ENCODE measurements at regions not wholly inside any gene's neighbourhood (a gene's known extent, or its start where the extent isn't known, plus 50 kb on each side); places are given as distances from the start of the nearest gene placed in this dataset.
A peak's percentile ranks its signal among the peaks of the same experiment; 100 is the strongest.

DNA sequence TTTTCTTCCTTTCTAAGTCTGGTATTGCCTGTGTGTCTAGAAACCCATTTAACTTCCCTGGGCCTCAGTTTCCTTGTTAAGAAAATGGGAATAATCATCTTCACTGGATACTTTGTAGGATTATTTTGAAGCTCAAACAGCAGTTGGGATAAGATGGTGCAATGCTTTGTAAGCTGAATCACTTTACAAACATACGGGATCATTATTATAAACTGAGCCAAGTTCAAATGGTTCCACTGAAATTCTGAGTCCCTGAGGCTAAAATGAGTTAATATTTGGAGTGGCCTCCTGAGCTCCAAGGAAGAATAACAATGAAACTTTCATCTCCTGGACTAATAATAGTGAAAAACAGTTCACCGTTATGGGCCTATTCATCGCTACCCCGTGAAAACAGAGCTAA lies 388.0 kb downstream of the PLPP3 start:
- WGBS, 2 donors: 66 to 85% methylated on average over 4 of the region's 4 CpGs
- ATAC-seq (ENCODE audit: insufficient read depth, low FRiP score) (no peak), DNase-seq (no peak)
- no peak overlapping the region for H3K27ac ChIP-seq (ENCODE audit: low read depth in 1 of 2, low read length in 1 of 2)
- no peaks in the 10 kb centered on the region for H3K9me3 ChIP-seq (ENCODE audit: control insufficient read depth in 4 of 4, insufficient read depth in 3 of 4, low read length in 3 of 4)
- TF ChIP-seq CTCF (IDR thresholded peaks at IDR 0.05; ENCODE audit: control extremely low read depth, extremely low read depth): no peak
- no peaks in the 10 kb centered on the region for H3K27me3 ChIP-seq (ENCODE audit: control insufficient read depth in 3 of 3, insufficient read depth in 3 of 3, low read length in 2 of 3)
- H3K4me1 ChIP-seq (ENCODE audit: control insufficient read depth in 5 of 5, insufficient read depth in 5 of 5, low read length in 5 of 5): peaks cover 0 to 9% (median 5%) of the 10 kb centered on the region in 5 donors
- no peak overlapping the region for H3K9ac ChIP-seq (ENCODE audit: insufficient read depth in 1 of 2, low read length in 2 of 2)
- no peaks in the 10 kb centered on the region for H3K36me3 ChIP-seq (ENCODE audit: control insufficient read depth in 4 of 4, insufficient read depth in 4 of 4, low read length in 4 of 4)
- H3K4me3 ChIP-seq: no peak overlapping the region

DNA sequence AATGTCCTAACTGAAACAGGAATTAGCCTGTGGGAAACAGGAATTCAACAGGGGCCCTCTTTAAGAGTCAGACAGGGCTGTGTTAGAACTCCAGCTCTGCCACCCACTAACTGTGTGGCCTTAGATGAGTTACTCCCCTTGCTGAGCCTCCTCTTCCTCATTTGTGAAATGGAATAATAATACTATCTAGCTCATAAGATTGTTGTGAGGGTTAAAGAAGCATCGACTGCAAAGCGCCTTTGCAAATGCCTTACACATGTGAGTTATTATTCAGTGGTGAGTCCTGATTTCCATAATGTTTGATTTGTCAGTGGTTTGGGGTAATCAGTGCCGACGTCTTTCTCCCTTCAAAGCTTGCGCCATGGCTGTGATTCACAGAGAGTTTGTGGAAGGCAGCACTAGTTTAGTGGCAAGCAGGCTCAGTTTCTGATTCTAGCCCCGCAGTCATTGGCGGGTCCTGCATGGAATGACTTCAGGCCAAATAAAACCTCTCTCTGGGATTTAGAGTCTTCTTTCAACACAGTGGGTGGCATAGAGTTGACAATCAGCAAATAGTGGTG lies 388.5 kb downstream of the PLPP3 start:
- H3K27ac ChIP-seq (ENCODE audit: low read depth in 1 of 2, low read length in 1 of 2): no peak overlapping the region
- H3K27me3 ChIP-seq (ENCODE audit: control insufficient read depth in 3 of 3, insufficient read depth in 3 of 3, low read length in 2 of 3): no peaks in the 10 kb centered on the region
- 82 to 91% methylated on average over 7 of the region's 7 CpGs for whole genome bisulfite sequencing, 2 donors
- peaks cover 0 to 9% (median 5%) of the 10 kb centered on the region in 5 donors for H3K4me1 ChIP-seq (ENCODE audit: control insufficient read depth in 5 of 5, insufficient read depth in 5 of 5, low read length in 5 of 5)
- ATAC-seq (ENCODE audit: insufficient read depth, low FRiP score) (no peak), DNase-seq (no peak)
- H3K4me3 ChIP-seq: no peak overlapping the region
- no peaks in the 10 kb centered on the region for H3K36me3 ChIP-seq (ENCODE audit: control insufficient read depth in 4 of 4, insufficient read depth in 4 of 4, low read length in 4 of 4)
- H3K9ac ChIP-seq (ENCODE audit: insufficient read depth in 1 of 2, low read length in 2 of 2): no peak overlapping the region
- no peaks in the 10 kb centered on the region for H3K9me3 ChIP-seq (ENCODE audit: control insufficient read depth in 4 of 4, insufficient read depth in 3 of 4, low read length in 3 of 4)
- TF ChIP-seq CTCF (IDR thresholded peaks at IDR 0.05; ENCODE audit: control extremely low read depth, extremely low read depth): no peak

GRCh38 chr1:56189946-56190805 lies 389.2 kb downstream of the PLPP3 start:
- H3K27ac ChIP-seq (ENCODE audit: low read depth in 1 of 2, low read length in 1 of 2): no peak overlapping the region
- WGBS, 2 donors: 71 to 76% methylated on average over 11 of the region's 11 CpGs
- H3K27me3 ChIP-seq (ENCODE audit: control insufficient read depth in 3 of 3, insufficient read depth in 3 of 3, low read length in 2 of 3): no peaks in the 10 kb centered on the region
- peak; percentile 7 for TF ChIP-seq CTCF (IDR thresholded peaks at IDR 0.05; ENCODE audit: control extremely low read depth, extremely low read depth)
- DNase-seq (no peak), ATAC-seq (ENCODE audit: insufficient read depth, low FRiP score) (no peak)
- H3K9me3 ChIP-seq (ENCODE audit: control insufficient read depth in 4 of 4, insufficient read depth in 3 of 4, low read length in 3 of 4): no peaks in the 10 kb centered on the region
- H3K36me3 ChIP-seq (ENCODE audit: control insufficient read depth in 4 of 4, insufficient read depth in 4 of 4, low read length in 4 of 4): no peaks in the 10 kb centered on the region
- no peak overlapping the region for H3K4me3 ChIP-seq
- peaks cover 0 to 9% (median 5%) of the 10 kb centered on the region in 5 donors for H3K4me1 ChIP-seq (ENCODE audit: control insufficient read depth in 5 of 5, insufficient read depth in 5 of 5, low read length in 5 of 5)
- H3K9ac ChIP-seq (ENCODE audit: insufficient read depth in 1 of 2, low read length in 2 of 2): no peak overlapping the region
